Ovary (tissue), 7 donors: ENCODE measurements at regions not wholly inside any gene's neighbourhood (a gene's known extent, or its start where the extent isn't known, plus 50 kb on each side); places are given as distances from the start of the nearest gene placed in this dataset.

Source experiments
- DNase-seq, 5 donors: peaks; one replicate each; pipeline ENCODE4 v3.0.0-alpha.2; 2019 to 2020
- H3K27ac ChIP-seq, 2 donors: fragments of 200-600 bp; one replicate each; pipeline versions ENCODE4 v1.5.1 to v1.8.0; 2019 to 2022
- H3K27me3 ChIP-seq: fragments of 200-600 bp; one replicate; pipeline ENCODE4 v1.8.0; 2022
- H3K36me3 ChIP-seq: fragments of 200-600 bp; sonication (generic); one replicate; pipeline ENCODE4 v1.5.1; 2019
- H3K4me1 ChIP-seq: one replicate; pipeline ENCODE4 v1.8.1; 2013; ENCODE audit warnings: mild to moderate bottlenecking, moderate library complexity; ENCODE audit not compliant: insufficient read depth
- H3K4me3 ChIP-seq: fragments of 200-600 bp; sonication (generic); one replicate; pipeline ENCODE4 v1.5.1; 2017
- H3K9me3 ChIP-seq, 2 donors: fragments of 200-600 bp in 1 of 2; sonication (generic) in 1 of 2; one replicate each; pipeline versions ENCODE4 v1.5.1 to v1.8.1; 2013 to 2019; ENCODE audit warnings: mild to moderate bottlenecking in 1 of 2, moderate library complexity in 1 of 2
- CTCF ChIP-seq, 3 donors: fragments of 450-650 bp in 2 of 3; fragments of 200-600 bp in 1 of 3; IDR thresholded peaks; one replicate each; pipeline versions ENCODE4 v1.5.1 to v1.8.0; 2016 to 2022; ENCODE audit warnings: antibody characterized with exemption in 3 of 3, mild to moderate bottlenecking in 1 of 3
- EP300 ChIP-seq: sonication (generic); formaldehyde crosslinking; IDR thresholded peaks from one replicate; pipeline ENCODE4 v1.6.1; 2017; ENCODE audit warnings: antibody characterized with exemption
- POLR2A ChIP-seq: fragments of 450-650 bp; IDR thresholded peaks from one replicate; pipeline ENCODE4 v1.6.1; 2017; ENCODE audit warnings: antibody characterized with exemption, mild to moderate bottlenecking, moderate library complexity
- WGBS, 3 donors: extraction: QIAGEN DNeasy Blood & Tissue Kit in 1 of 3; methylation state at CpG; one replicate each; pipeline versions ENCODE4 v1.1.5 to v1.1.7; 2013 to 2017; 5-methylcytosine and 5-hydroxymethylcytosine counted together
- intact Hi-C, 4 donors: fragments of 100-400 bp; cut with DNase I; formaldehyde crosslinking; loops; one replicate each; pipeline versions ENCODE4 v1.11.0 to v1.15.1; 2022 to 2023
- donor health status: DM: no; HTN: no; CAD: no; lungs with moderate emphysema.
- donor health status: DM: no; HTN: no; CAD: no.
- donor health status: Bipolar disorder and iron deficiency.
- donor health status: DM: no; HTN: no; CAD: no.
- donor health status: DM: yes; HTN: yes; CAD: no.

GRCh38 chr4:34469516-34469915 lies 1774.8 kb downstream of the ARAP2 start:
- 63 to 75% (median 65%) methylated on average over 2 of the region's 2 CpGs for WGBS, 3 donors
- TF ChIP-seq CTCF (IDR thresholded peaks at IDR 0.05) (no peak), POLR2A (no peak), EP300 (no peak)

GRCh38 chr4:34485252-34485651 lies 1759.1 kb downstream of the ARAP2 start:
- H3K27ac ChIP-seq = no peak overlapping the region
- intact Hi-C loops = no loop called here

More at GRCh38 chr4:34469516-34469915, 1774.8 kb downstream of the ARAP2 start:
- Histone ChIP-seq H3K27ac (no peak overlapping the region), H3K27me3 (no peaks in the 10 kb centered on the region), H3K4me1 (no peaks in the 10 kb centered on the region), H3K36me3 (no peaks in the 10 kb centered on the region), H3K4me3 (no peak overlapping the region), H3K9me3 (no peaks in the 10 kb centered on the region)
- DNase-seq = no peak
- intact Hi-C loops = no loop called here

GRCh38 chr4:34486461-34487363 lies 1757.6 kb downstream of the ARAP2 start:
- TF ChIP-seq CTCF (IDR thresholded peaks at IDR 0.05) (no peak), EP300 (no peak), POLR2A (no peak)
- intact Hi-C loops = no loop called here
- 43 to 52% (median 48%) methylated on average over 5 of the region's 5 CpGs for WGBS, 3 donors
- H3K4me3 ChIP-seq = no peak overlapping the region
- H3K27ac ChIP-seq = no peak overlapping the region
- H3K27me3 ChIP-seq = no peaks in the 10 kb centered on the region
- H3K36me3 ChIP-seq = no peaks in the 10 kb centered on the region
- no peak for DNase-seq
- no peaks in the 10 kb centered on the region for H3K9me3 ChIP-seq
- no peaks in the 10 kb centered on the region for H3K4me1 ChIP-seq

More at GRCh38 chr4:34485252-34485651, 1759.1 kb downstream of the ARAP2 start:
- no peak overlapping the region for H3K4me3 ChIP-seq
- DNase-seq = no peak
- TF ChIP-seq CTCF (IDR thresholded peaks at IDR 0.05) = no peak
- no peak for TF ChIP-seq POLR2A
- no peaks in the 10 kb centered on the region for H3K36me3 ChIP-seq
- no peaks in the 10 kb centered on the region for H3K4me1 ChIP-seq
- no peaks in the 10 kb centered on the region for H3K27me3 ChIP-seq
- H3K9me3 ChIP-seq = no peaks in the 10 kb centered on the region

- Histone ChIP-seq H3K36me3 (no peaks in the 10 kb centered on the region), H3K4me1 (no peaks in the 10 kb centered on the region), H3K4me3 (no peak overlapping the region), H3K9me3 (no peaks in the 10 kb centered on the region), H3K27me3 (no peaks in the 10 kb centered on the region), H3K27ac (no peak overlapping the region)
- DNase-seq = no peak
- intact Hi-C loops = no loop called here
- no peak for TF ChIP-seq EP300
- TF ChIP-seq CTCF (IDR thresholded peaks at IDR 0.05) = no peak
- no peak for TF ChIP-seq POLR2A
- 81 to 87% (median 84%) methylated on average over 1 of the region's 1 CpG for WGBS, 3 donors
These were observed 1751.9 kb downstream of the ARAP2 start for GRCh38 chr4:34492414-34492813.
